ENCODE measurements at regions not wholly inside any gene's neighbourhood (a gene's known extent, or its start where the extent isn't known, plus 50 kb on each side); places are given as distances from the start of the nearest gene placed in this dataset.

- TF ChIP-seq GATA2 (IDR thresholded peaks at IDR 0.05; ENCODE audit: low read depth, low read length) (no peak), GATA3 (IDR thresholded peaks at IDR 0.05; ENCODE audit: low read depth, low read length) (no peak)
Observed at GRCh38 chr4:31851946-31852345, 1131.8 kb downstream of the PCDH7 start.

Data from SH-SY5Y (cell line).